Coronary artery (tissue), 2 donors: ENCODE measurements at regions not wholly inside any gene's neighbourhood (a gene's known extent, or its start where the extent isn't known, plus 50 kb on each side); places are given as distances from the start of the nearest gene placed in this dataset.

Experiments
- DNase-seq: peaks from one replicate; pipeline ENCODE4 v3.0.0-alpha.2; 2017; ENCODE audit warnings: low spot score
- H3K27ac ChIP-seq, 2 donors: fragments of 200-600 bp; sonication (generic); one replicate each; pipeline ENCODE4 v1.5.1; 2016 to 2019
- H3K4me3 ChIP-seq: fragments of 200-600 bp; sonication (generic); 2 replicates; pipeline ENCODE4 v1.5.1; 2016; ENCODE audit warnings: mild to moderate bottlenecking, moderate library complexity
- CTCF ChIP-seq: fragments of 200-600 bp; sonication (generic); IDR thresholded peaks from one replicate; pipeline ENCODE4 v1.5.1; 2019; ENCODE audit warnings: antibody characterized with exemption

GRCh38 chr10:60522617-60523016 is 132.9 kb upstream of the ANK3 start:
- DNase-seq, result no peak
- Histone ChIP-seq H3K27ac (no peak overlapping the region), H3K4me3 (no peak overlapping the region)
- no peak for TF ChIP-seq CTCF

GRCh38 chr10:60521974-60522405 is 132.3 kb upstream of the ANK3 start:
- DNase-seq, result no peak
- H3K4me3 ChIP-seq, result no peak overlapping the region

GRCh38 chr10:60518745-60519144 is 129.1 kb upstream of the ANK3 start:
- TF ChIP-seq CTCF, result no peak
- no peak for DNase-seq
- H3K27ac ChIP-seq, result no peak overlapping the region

More at GRCh38 chr10:60521974-60522405, 132.3 kb upstream of the ANK3 start:
- no peak for TF ChIP-seq CTCF
- H3K27ac ChIP-seq, result no peak overlapping the region

GRCh38 chr10:60517805-60518204 is 128.1 kb upstream of the ANK3 start:
- DNase-seq, result no peak
- no peak for TF ChIP-seq CTCF
- Histone ChIP-seq H3K27ac (no peak overlapping the region), H3K4me3 (no peak overlapping the region)

More at GRCh38 chr10:60518745-60519144, 129.1 kb upstream of the ANK3 start:
- H3K4me3 ChIP-seq, result no peak overlapping the region

- no peak overlapping the region for H3K27ac ChIP-seq
- TF ChIP-seq CTCF, result no peak
Measured at GRCh38 chr10:60513281-60513680, 123.6 kb upstream of the ANK3 start.

GRCh38 chr10:60511477-60512229 is 122.0 kb upstream of the ANK3 start:
- Histone ChIP-seq H3K27ac (no peak overlapping the region), H3K4me3 (no peak overlapping the region)
- TF ChIP-seq CTCF, result no peak
- DNase-seq, result no peak

More at GRCh38 chr10:60513281-60513680, 123.6 kb upstream of the ANK3 start:
- DNase-seq, result no peak
- H3K4me3 ChIP-seq, result no peak overlapping the region

GRCh38 chr10:60508831-60509230 is 119.2 kb upstream of the ANK3 start:
- no peak for DNase-seq
- no peak overlapping the region for H3K4me3 ChIP-seq
- no peak overlapping the region for H3K27ac ChIP-seq
- no peak for TF ChIP-seq CTCF
